H1 (cell line): ENCODE measurements at regions not wholly inside any gene's neighbourhood (a gene's known extent, or its start where the extent isn't known, plus 50 kb on each side); places are given as distances from the start of the nearest gene placed in this dataset.

Source experiments
- CTCF ChIA-PET: fragments of 300-600 bp; sonication (Branson Sonifier 250); formaldehyde crosslinking; loops from one replicate; lab custom pipeline; 2021; ENCODE audit not compliant: partially characterized antibody; lab: Charles Lee
- POLR2A ChIA-PET: fragments of 300-600 bp; sonication (Branson Sonifier 250); formaldehyde crosslinking; loops from one replicate; lab custom pipeline; 2021; ENCODE audit warnings: inconsistent platforms; ENCODE audit not compliant: partially characterized antibody; lab: Charles Lee
- DNase-seq, 2 experiments: peaks; one replicate each; pipeline versions ENCODE4 v3.0.0 to v3.0.0-alpha.2; 2010 to 2022; ENCODE audit warnings: low spot score in 2 of 2, low read depth in 1 of 2, mixed read lengths in 1 of 2
- FAIRE-seq: peaks from 2 replicates; lab custom pipeline; 2011; peaks lifted over from hg19 to GRCh38; lab: Jason Lieb, UNC
- H2AFZ ChIP-seq: 2 replicates; pipeline ENCODE4 v1.8.1; 2012; ENCODE audit warnings: low read length, inconsistent platforms
- H2AK5ac ChIP-seq: 2 replicates; pipeline ENCODE4 v1.6.1; 2013; ENCODE audit warnings: low read depth, low read length
- H2BK120ac ChIP-seq: replicated peaks from 2 replicates; pipeline ENCODE3; 2013; ENCODE audit warnings: low read depth, low read length, inconsistent platforms
- H2BK12ac ChIP-seq: 2 replicates; pipeline ENCODE4 v1.6.1; 2013; ENCODE audit warnings: low read depth, low read length
- H2BK15ac ChIP-seq: 2 replicates; pipeline ENCODE4 v1.6.1; 2013; ENCODE audit warnings: low read length
- H2BK20ac ChIP-seq: 2 replicates; pipeline ENCODE4 v1.6.1; 2013; ENCODE audit warnings: low read length
- H2BK5ac ChIP-seq: 2 replicates; pipeline ENCODE4 v1.6.1; 2013; ENCODE audit warnings: low read depth, low read length
- H3K14ac ChIP-seq: 2 replicates; pipeline ENCODE4 v1.6.1; 2013; ENCODE audit warnings: inconsistent platforms; ENCODE audit not compliant: insufficient read length
- H3K18ac ChIP-seq: 2 replicates; pipeline ENCODE4 v1.6.1; 2013; ENCODE audit warnings: low read length; ENCODE audit errors: extremely low read depth
- H3K23ac ChIP-seq: 2 replicates; pipeline ENCODE4 v1.6.1; 2013; ENCODE audit warnings: inconsistent platforms; ENCODE audit not compliant: insufficient read length
- H3K23me2 ChIP-seq: 2 replicates; pipeline ENCODE4 v1.6.1; 2013; ENCODE audit warnings: low read depth, low read length
- H3K27ac ChIP-seq: 2 replicates; pipeline ENCODE4 v1.6.1; 2011; ENCODE audit warnings: low read depth, low read length, inconsistent platforms
- H3K27me3 ChIP-seq, 4 experiments: replicated peaks in 1 of 4; 1 replicate in 1 of 4; 2 replicates in 3 of 4; pipeline versions ENCODE4 v1.6.1 to v1.8.1; 2011 to 2013; ENCODE audit warnings: low read length in 3 of 4, mild to moderate bottlenecking in 3 of 4, inconsistent platforms in 2 of 4, mixed read lengths in 2 of 4, moderate library complexity in 1 of 4; ENCODE audit not compliant: control insufficient read depth in 3 of 4, insufficient read depth in 3 of 4; ENCODE audit errors: extremely low read depth in 1 of 4
- H3K36me3 ChIP-seq, 4 experiments: 2 replicates each; pipeline versions ENCODE4 v1.6.1 to v1.8.1; 2011 to 2013; ENCODE audit warnings: mild to moderate bottlenecking in 4 of 4, low read length in 3 of 4, moderate library complexity in 2 of 4, control low read depth in 1 of 4, inconsistent platforms in 1 of 4; ENCODE audit not compliant: insufficient read depth in 4 of 4, control insufficient read depth in 2 of 4
- H3K4ac ChIP-seq: replicated peaks from 2 replicates; pipeline ENCODE3; 2013; ENCODE audit warnings: low read length, low read depth, mixed read lengths, inconsistent platforms; ENCODE audit not compliant: insufficient read length
- H3K4me1 ChIP-seq, 4 experiments: replicated peaks in 1 of 4; 1 replicate in 1 of 4; 2 replicates in 3 of 4; pipeline versions ENCODE4 v1.6.1 to v1.8.1; 2011 to 2013; ENCODE audit warnings: low read length in 3 of 4, inconsistent platforms in 2 of 4, mixed read lengths in 1 of 4; ENCODE audit not compliant: insufficient read depth in 4 of 4, control insufficient read depth in 3 of 4
- H3K4me2 ChIP-seq, 2 experiments: 2 replicates each; pipeline versions ENCODE4 v1.6.1 to v1.8.1; 2011 to 2013; ENCODE audit warnings: low read depth in 2 of 2, low read length in 2 of 2, control low read depth in 1 of 2, inconsistent platforms in 1 of 2, mild to moderate bottlenecking in 1 of 2; ENCODE audit not compliant: insufficient read depth in 1 of 2
- H3K4me3 ChIP-seq, 4 experiments: fragments of 200-600, 300-600 bp in 1 of 4; sonication (generic), shearing (Covaris generic), sonication (Bioruptor Twin) in 1 of 4; 2 replicates each; pipeline versions ENCODE4 v1.5.1 to v1.8.1; 2011 to 2016; ENCODE audit warnings: low read length in 4 of 4, low read depth in 3 of 4, control low read depth in 2 of 4, inconsistent platforms in 2 of 4, mild to moderate bottlenecking in 2 of 4, mixed read lengths in 1 of 4, moderate library complexity in 1 of 4; ENCODE audit not compliant: insufficient read depth in 2 of 4; ENCODE audit errors: extremely low read depth in 1 of 4
- H3K56ac ChIP-seq: replicated peaks from 2 replicates; pipeline ENCODE3; 2013; ENCODE audit warnings: low read depth, mild to moderate bottlenecking, mixed read lengths, low read length, inconsistent platforms; ENCODE audit not compliant: insufficient read length
- H3K79me1 ChIP-seq: 2 replicates; pipeline ENCODE4 v1.6.1; 2013; ENCODE audit warnings: low read depth, low read length, control low read depth
- H3K79me2 ChIP-seq, 2 experiments: 2 replicates each; pipeline versions ENCODE4 v1.6.1 to v1.8.1; 2012 to 2013; ENCODE audit warnings: low read length in 2 of 2, mild to moderate bottlenecking in 2 of 2, inconsistent platforms in 1 of 2; ENCODE audit not compliant: insufficient read depth in 2 of 2, control insufficient read depth in 1 of 2
- H3K9ac ChIP-seq, 4 experiments: replicated peaks in 1 of 4; 1 replicate in 1 of 4; 2 replicates in 3 of 4; pipeline versions ENCODE4 v1.6.1 to v1.8.1; 2011 to 2013; ENCODE audit warnings: low read depth in 3 of 4, low read length in 3 of 4, control low read depth in 2 of 4, mild to moderate bottlenecking in 2 of 4, moderate library complexity in 2 of 4, inconsistent platforms in 1 of 4; ENCODE audit errors: extremely low read depth in 1 of 4
- H3K9me3 ChIP-seq, 2 experiments: 2 replicates each; pipeline versions ENCODE4 v1.6.1 to v1.8.1; 2012 to 2013; ENCODE audit warnings: mild to moderate bottlenecking in 2 of 2, moderate library complexity in 2 of 2, control low read depth in 1 of 2, inconsistent platforms in 1 of 2, low read depth in 1 of 2, low read length in 1 of 2, mixed read lengths in 1 of 2; ENCODE audit not compliant: insufficient read depth in 2 of 2
- H4K20me1 ChIP-seq, 2 experiments: replicated peaks in 1 of 2; 2 replicates each; pipeline versions ENCODE3 to v1.8.1; 2011 to 2013; ENCODE audit warnings: inconsistent platforms in 2 of 2, low read length in 2 of 2, mild to moderate bottlenecking in 1 of 2; ENCODE audit not compliant: insufficient read depth in 2 of 2, control insufficient read depth in 1 of 2
- H4K5ac ChIP-seq: 2 replicates; pipeline ENCODE4 v1.6.1; 2013; ENCODE audit warnings: low read length, low read depth, mixed read lengths, inconsistent platforms; ENCODE audit not compliant: insufficient read length
- H4K8ac ChIP-seq: 2 replicates; pipeline ENCODE4 v1.8.0; 2013; ENCODE audit warnings: mild to moderate bottlenecking, moderate library complexity, low read length, inconsistent platforms; ENCODE audit not compliant: insufficient read depth; ENCODE audit errors: extremely low read depth
- H4K91ac ChIP-seq: replicated peaks from 2 replicates; pipeline ENCODE3; 2013; ENCODE audit warnings: low read length, mixed read lengths, inconsistent platforms; ENCODE audit not compliant: insufficient read length
- BCL11A ChIP-seq, 2 experiments: IDR thresholded peaks; one replicate each; pipeline ENCODE4 v1.6.1; 2011; ENCODE audit warnings: low read depth in 2 of 2, low read length in 2 of 2, mild to moderate bottlenecking in 2 of 2
- BRCA1 ChIP-seq: IDR thresholded peaks from 2 replicates; pipeline ENCODE4 v1.6.1; 2012; ENCODE audit warnings: low read depth, low read length, improper control_type of control experiment
- CBX5 ChIP-seq: fragments of 300-800, 300-1000 bp; sonication (generic); IDR thresholded peaks from 2 replicates; pipeline ENCODE4 v1.7.1; 2016; ENCODE audit warnings: antibody characterized with exemption, low read length, low read depth
- JUND ChIP-seq: IDR thresholded peaks from 2 replicates; pipeline ENCODE4 v1.6.1; 2011; ENCODE audit warnings: mild to moderate bottlenecking, improper control_type of control experiment, low read length
- POLR2A ChIP-seq, 2 experiments: IDR thresholded peaks; 1 replicate in 1 of 2; 2 replicates in 1 of 2; pipeline ENCODE4 v1.6.1; 2011; ENCODE audit warnings: low read depth in 2 of 2, low read length in 2 of 2, mild to moderate bottlenecking in 2 of 2; ENCODE audit errors: control extremely low read depth in 1 of 2
- RFX5 ChIP-seq: IDR thresholded peaks from 2 replicates; pipeline ENCODE4 v1.6.1; 2011; ENCODE audit warnings: low read depth, low read length, improper control_type of control experiment, borderline replicate concordance
- SIRT6 ChIP-seq: IDR thresholded peaks from one replicate; pipeline ENCODE4 v1.7.1; 2012; ENCODE audit warnings: low read length, inconsistent platforms
- SP1 ChIP-seq: IDR thresholded peaks from 2 replicates; pipeline ENCODE4 v1.6.1; 2011; ENCODE audit warnings: low read depth, low read length
- ZNF274 ChIP-seq: IDR thresholded peaks from 2 replicates; pipeline ENCODE4 v1.7.0; 2012; ENCODE audit warnings: low read length, borderline replicate concordance; ENCODE audit errors: extremely low read depth
- WGBS, 2 experiments: shearing (Covaris generic) in 1 of 2; methylation state at CpG; one replicate each; pipeline versions ENCODE4 v1.1.6 to v1.1.7; 2013 to 2015; ENCODE audit warnings: low lambda C conversion rate in 2 of 2, mixed read lengths in 2 of 2, inconsistent platforms in 1 of 2, low coverage in 1 of 2, missing lambda C conversion rate in 1 of 2; ENCODE audit not compliant: insufficient replicate concordance in 2 of 2, insufficient coverage in 1 of 2, insufficient read length in 1 of 2; ENCODE audit errors: extremely low coverage in 1 of 2, missing lambda C conversion rate in 1 of 2; 5-methylcytosine and 5-hydroxymethylcytosine counted together
- TF ChIP-seq, protein P1 (sequence below): IDR thresholded peaks from 2 replicates; pipeline ENCODE4 v1.6.1; 2011; ENCODE audit warnings: low read length, improper control_type of control experiment

DNA sequence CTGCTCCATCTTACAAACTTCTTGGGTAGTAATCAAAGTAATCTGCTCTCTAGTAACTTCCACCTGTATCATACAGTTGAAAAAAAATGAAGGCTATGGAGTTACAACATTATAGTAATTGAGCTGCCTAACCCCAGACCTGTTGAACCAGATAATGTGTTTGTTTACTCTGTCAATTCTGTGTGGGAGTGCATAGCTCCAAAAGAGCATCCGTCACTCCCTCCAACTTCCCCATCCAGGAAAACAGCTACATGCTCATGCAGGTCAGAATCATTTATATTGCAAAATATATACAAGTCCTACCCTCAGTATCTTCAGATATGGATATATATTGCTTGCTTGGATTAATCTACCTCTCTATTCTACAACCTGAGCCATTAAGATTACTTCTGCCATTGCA is 244.0 kb upstream of the ANO5 start:
- Histone ChIP-seq H3K79me1 (no peaks in the 10 kb centered on the region), H3K56ac (no peak overlapping the region), H3K23me2 (no peaks in the 10 kb centered on the region), H3K79me2 (no peaks in the 10 kb centered on the region), H3K18ac (no peak overlapping the region), H4K91ac (no peak overlapping the region), H2BK5ac (no peak overlapping the region), H3K4ac (no peak overlapping the region), H3K23ac (no peak overlapping the region), H3K4me2 (no peak overlapping the region), H2BK20ac (no peak overlapping the region), H3K27ac (no peak overlapping the region), H2BK120ac (no peak overlapping the region), H2BK12ac (no peak overlapping the region), H2AFZ (no peak overlapping the region), H3K9me3 (no peaks in the 10 kb centered on the region), H2AK5ac (no peak overlapping the region), H3K14ac (no peak overlapping the region), H3K4me1 (no peaks in the 10 kb centered on the region), H4K8ac (no peak overlapping the region), H3K27me3 (no peaks in the 10 kb centered on the region), H3K4me3 (no peak overlapping the region), H3K9ac (no peak overlapping the region), H2BK15ac (no peak overlapping the region), H4K20me1 (no peaks in the 10 kb centered on the region), H3K36me3 (no peaks in the 10 kb centered on the region), H4K5ac (no peak overlapping the region)
- DNase-seq (no peak), FAIRE-seq (no peak)
- ChIA-PET POLR2A (no interaction called here), CTCF (interaction anchor here (1.1 kb wide), 2 partner anchors 18 to 77 kb away, joined by 3 to 4 read pairs; no protein-coding TSS in a partner anchor)
- TF ChIP-seq BCL11A (IDR thresholded peaks at IDR 0.05; ENCODE audit: low read depth in 2 of 2, low read length in 2 of 2) (no peak), RFX5 (no peak), POLR2A (IDR thresholded peaks at IDR 0.05; ENCODE audit: control extremely low read depth in 1 of 2, low read depth in 2 of 2, low read length in 2 of 2) (no peak), JUND (no peak), CBX5 (no peak), BRCA1 (no peak), ZNF274 (no peak), SP1 (no peak), SIRT6 (no peak)
- TF ChIP-seq, protein P1, sequence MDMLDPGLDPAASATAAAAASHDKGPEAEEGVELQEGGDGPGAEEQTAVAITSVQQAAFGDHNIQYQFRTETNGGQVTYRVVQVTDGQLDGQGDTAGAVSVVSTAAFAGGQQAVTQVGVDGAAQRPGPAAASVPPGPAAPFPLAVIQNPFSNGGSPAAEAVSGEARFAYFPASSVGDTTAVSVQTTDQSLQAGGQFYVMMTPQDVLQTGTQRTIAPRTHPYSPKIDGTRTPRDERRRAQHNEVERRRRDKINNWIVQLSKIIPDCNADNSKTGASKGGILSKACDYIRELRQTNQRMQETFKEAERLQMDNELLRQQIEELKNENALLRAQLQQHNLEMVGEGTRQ, result no peak
- 94% methylated on average over 1 of the region's 1 CpG; no CpG with 5 or more reads in 1 of the 2 experiments for WGBS, 2 experiments
